H1 (cell line): ENCODE measurements at regions not wholly inside any gene's neighbourhood (a gene's known extent, or its start where the extent isn't known, plus 50 kb on each side); places are given as distances from the start of the nearest gene placed in this dataset.

ENCODE experiments used
- CTCF ChIA-PET: fragments of 300-600 bp; sonication (Branson Sonifier 250); formaldehyde crosslinking; loops from one replicate; lab custom pipeline; 2021; ENCODE audit not compliant: partially characterized antibody; lab: Charles Lee
- POLR2A ChIA-PET: fragments of 300-600 bp; sonication (Branson Sonifier 250); formaldehyde crosslinking; loops from one replicate; lab custom pipeline; 2021; ENCODE audit warnings: inconsistent platforms; ENCODE audit not compliant: partially characterized antibody; lab: Charles Lee
- DNase-seq, 2 experiments: peaks; one replicate each; pipeline versions ENCODE4 v3.0.0 to v3.0.0-alpha.2; 2010 to 2022; ENCODE audit warnings: low spot score in 2 of 2, low read depth in 1 of 2, mixed read lengths in 1 of 2
- FAIRE-seq: peaks from 2 replicates; lab custom pipeline; 2011; peaks lifted over from hg19 to GRCh38; lab: Jason Lieb, UNC
- H2AFZ ChIP-seq: 2 replicates; pipeline ENCODE4 v1.8.1; 2012; ENCODE audit warnings: low read length, inconsistent platforms
- H2AK5ac ChIP-seq: 2 replicates; pipeline ENCODE4 v1.6.1; 2013; ENCODE audit warnings: low read depth, low read length
- H2BK120ac ChIP-seq: replicated peaks from 2 replicates; pipeline ENCODE3; 2013; ENCODE audit warnings: low read depth, low read length, inconsistent platforms
- H2BK12ac ChIP-seq: 2 replicates; pipeline ENCODE4 v1.6.1; 2013; ENCODE audit warnings: low read depth, low read length
- H2BK15ac ChIP-seq: 2 replicates; pipeline ENCODE4 v1.6.1; 2013; ENCODE audit warnings: low read length
- H2BK20ac ChIP-seq: 2 replicates; pipeline ENCODE4 v1.6.1; 2013; ENCODE audit warnings: low read length
- H2BK5ac ChIP-seq: 2 replicates; pipeline ENCODE4 v1.6.1; 2013; ENCODE audit warnings: low read depth, low read length
- H3K14ac ChIP-seq: 2 replicates; pipeline ENCODE4 v1.6.1; 2013; ENCODE audit warnings: inconsistent platforms; ENCODE audit not compliant: insufficient read length
- H3K18ac ChIP-seq: 2 replicates; pipeline ENCODE4 v1.6.1; 2013; ENCODE audit warnings: low read length; ENCODE audit errors: extremely low read depth
- H3K23ac ChIP-seq: 2 replicates; pipeline ENCODE4 v1.6.1; 2013; ENCODE audit warnings: inconsistent platforms; ENCODE audit not compliant: insufficient read length
- H3K23me2 ChIP-seq: 2 replicates; pipeline ENCODE4 v1.6.1; 2013; ENCODE audit warnings: low read depth, low read length
- H3K27ac ChIP-seq: 2 replicates; pipeline ENCODE4 v1.6.1; 2011; ENCODE audit warnings: low read depth, low read length, inconsistent platforms
- H3K27me3 ChIP-seq, 4 experiments: replicated peaks in 1 of 4; 1 replicate in 1 of 4; 2 replicates in 3 of 4; pipeline versions ENCODE4 v1.6.1 to v1.8.1; 2011 to 2013; ENCODE audit warnings: low read length in 3 of 4, mild to moderate bottlenecking in 3 of 4, inconsistent platforms in 2 of 4, mixed read lengths in 2 of 4, moderate library complexity in 1 of 4; ENCODE audit not compliant: control insufficient read depth in 3 of 4, insufficient read depth in 3 of 4; ENCODE audit errors: extremely low read depth in 1 of 4
- H3K36me3 ChIP-seq, 4 experiments: 2 replicates each; pipeline versions ENCODE4 v1.6.1 to v1.8.1; 2011 to 2013; ENCODE audit warnings: mild to moderate bottlenecking in 4 of 4, low read length in 3 of 4, moderate library complexity in 2 of 4, control low read depth in 1 of 4, inconsistent platforms in 1 of 4; ENCODE audit not compliant: insufficient read depth in 4 of 4, control insufficient read depth in 2 of 4
- H3K4ac ChIP-seq: replicated peaks from 2 replicates; pipeline ENCODE3; 2013; ENCODE audit warnings: low read length, low read depth, mixed read lengths, inconsistent platforms; ENCODE audit not compliant: insufficient read length
- H3K4me1 ChIP-seq, 4 experiments: replicated peaks in 1 of 4; 1 replicate in 1 of 4; 2 replicates in 3 of 4; pipeline versions ENCODE4 v1.6.1 to v1.8.1; 2011 to 2013; ENCODE audit warnings: low read length in 3 of 4, inconsistent platforms in 2 of 4, mixed read lengths in 1 of 4; ENCODE audit not compliant: insufficient read depth in 4 of 4, control insufficient read depth in 3 of 4
- H3K4me2 ChIP-seq, 2 experiments: 2 replicates each; pipeline versions ENCODE4 v1.6.1 to v1.8.1; 2011 to 2013; ENCODE audit warnings: low read depth in 2 of 2, low read length in 2 of 2, control low read depth in 1 of 2, inconsistent platforms in 1 of 2, mild to moderate bottlenecking in 1 of 2; ENCODE audit not compliant: insufficient read depth in 1 of 2
- H3K4me3 ChIP-seq, 4 experiments: fragments of 200-600, 300-600 bp in 1 of 4; sonication (generic), shearing (Covaris generic), sonication (Bioruptor Twin) in 1 of 4; 2 replicates each; pipeline versions ENCODE4 v1.5.1 to v1.8.1; 2011 to 2016; ENCODE audit warnings: low read length in 4 of 4, low read depth in 3 of 4, control low read depth in 2 of 4, inconsistent platforms in 2 of 4, mild to moderate bottlenecking in 2 of 4, mixed read lengths in 1 of 4, moderate library complexity in 1 of 4; ENCODE audit not compliant: insufficient read depth in 2 of 4; ENCODE audit errors: extremely low read depth in 1 of 4
- H3K56ac ChIP-seq: replicated peaks from 2 replicates; pipeline ENCODE3; 2013; ENCODE audit warnings: low read depth, mild to moderate bottlenecking, mixed read lengths, low read length, inconsistent platforms; ENCODE audit not compliant: insufficient read length
- H3K79me1 ChIP-seq: 2 replicates; pipeline ENCODE4 v1.6.1; 2013; ENCODE audit warnings: low read depth, low read length, control low read depth
- H3K79me2 ChIP-seq, 2 experiments: 2 replicates each; pipeline versions ENCODE4 v1.6.1 to v1.8.1; 2012 to 2013; ENCODE audit warnings: low read length in 2 of 2, mild to moderate bottlenecking in 2 of 2, inconsistent platforms in 1 of 2; ENCODE audit not compliant: insufficient read depth in 2 of 2, control insufficient read depth in 1 of 2
- H3K9ac ChIP-seq, 4 experiments: replicated peaks in 1 of 4; 1 replicate in 1 of 4; 2 replicates in 3 of 4; pipeline versions ENCODE4 v1.6.1 to v1.8.1; 2011 to 2013; ENCODE audit warnings: low read depth in 3 of 4, low read length in 3 of 4, control low read depth in 2 of 4, mild to moderate bottlenecking in 2 of 4, moderate library complexity in 2 of 4, inconsistent platforms in 1 of 4; ENCODE audit errors: extremely low read depth in 1 of 4
- H3K9me3 ChIP-seq, 2 experiments: 2 replicates each; pipeline versions ENCODE4 v1.6.1 to v1.8.1; 2012 to 2013; ENCODE audit warnings: mild to moderate bottlenecking in 2 of 2, moderate library complexity in 2 of 2, control low read depth in 1 of 2, inconsistent platforms in 1 of 2, low read depth in 1 of 2, low read length in 1 of 2, mixed read lengths in 1 of 2; ENCODE audit not compliant: insufficient read depth in 2 of 2
- H4K20me1 ChIP-seq, 2 experiments: replicated peaks in 1 of 2; 2 replicates each; pipeline versions ENCODE3 to v1.8.1; 2011 to 2013; ENCODE audit warnings: inconsistent platforms in 2 of 2, low read length in 2 of 2, mild to moderate bottlenecking in 1 of 2; ENCODE audit not compliant: insufficient read depth in 2 of 2, control insufficient read depth in 1 of 2
- H4K5ac ChIP-seq: 2 replicates; pipeline ENCODE4 v1.6.1; 2013; ENCODE audit warnings: low read length, low read depth, mixed read lengths, inconsistent platforms; ENCODE audit not compliant: insufficient read length
- H4K8ac ChIP-seq: 2 replicates; pipeline ENCODE4 v1.8.0; 2013; ENCODE audit warnings: mild to moderate bottlenecking, moderate library complexity, low read length, inconsistent platforms; ENCODE audit not compliant: insufficient read depth; ENCODE audit errors: extremely low read depth
- H4K91ac ChIP-seq: replicated peaks from 2 replicates; pipeline ENCODE3; 2013; ENCODE audit warnings: low read length, mixed read lengths, inconsistent platforms; ENCODE audit not compliant: insufficient read length
- BRCA1 ChIP-seq: IDR thresholded peaks from 2 replicates; pipeline ENCODE4 v1.6.1; 2012; ENCODE audit warnings: low read depth, low read length, improper control_type of control experiment
- CEBPB ChIP-seq: IDR thresholded peaks from 2 replicates; pipeline ENCODE4 v1.6.1; 2012; ENCODE audit warnings: low read depth, low read length
- GTF2F1 ChIP-seq: IDR thresholded peaks from 2 replicates; pipeline ENCODE4 v1.6.1; 2012; ENCODE audit warnings: low read depth, low read length, improper control_type of control experiment, borderline replicate concordance
- HDAC2 ChIP-seq, 2 experiments: fragments of 300-600 bp in 1 of 2; sonication (generic) in 1 of 2; IDR thresholded peaks; 2 replicates each; pipeline ENCODE4 v1.6.1; 2011 to 2012; ENCODE audit warnings: low read depth in 2 of 2, low read length in 2 of 2, mild to moderate bottlenecking in 2 of 2, moderate library complexity in 2 of 2, borderline replicate concordance in 1 of 2, inconsistent platforms in 1 of 2
- JUND ChIP-seq: IDR thresholded peaks from 2 replicates; pipeline ENCODE4 v1.6.1; 2011; ENCODE audit warnings: mild to moderate bottlenecking, improper control_type of control experiment, low read length
- KDM1A ChIP-seq: fragments of 200-600, 300-600 bp; sonication (generic); IDR thresholded peaks from 2 replicates; pipeline ENCODE4 v1.7.1; 2016; ENCODE audit warnings: mild to moderate bottlenecking, low read length, borderline replicate concordance
- POU5F1 ChIP-seq: IDR thresholded peaks from 2 replicates; pipeline ENCODE4 v1.6.1; 2011; ENCODE audit warnings: low read depth, mild to moderate bottlenecking, low read length, moderate library complexity
- RXRA ChIP-seq: IDR thresholded peaks from 2 replicates; pipeline ENCODE4 v1.6.1; 2011; ENCODE audit warnings: low read depth, mild to moderate bottlenecking, low read length, moderate library complexity; ENCODE audit not compliant: insufficient read depth
- SP2 ChIP-seq: IDR thresholded peaks from 2 replicates; pipeline ENCODE4 v1.6.1; 2012; ENCODE audit warnings: mild to moderate bottlenecking, low read length, inconsistent platforms
- SUZ12 ChIP-seq: fragments of 200-600 bp; sonication (generic); IDR thresholded peaks from 2 replicates; pipeline ENCODE4 v1.6.1; 2012; ENCODE audit warnings: mild to moderate bottlenecking, inconsistent platforms, low read length, moderate library complexity, mixed read lengths
- WGBS, 2 experiments: shearing (Covaris generic) in 1 of 2; methylation state at CpG; one replicate each; pipeline versions ENCODE4 v1.1.6 to v1.1.7; 2013 to 2015; ENCODE audit warnings: low lambda C conversion rate in 2 of 2, mixed read lengths in 2 of 2, inconsistent platforms in 1 of 2, low coverage in 1 of 2, missing lambda C conversion rate in 1 of 2; ENCODE audit not compliant: insufficient replicate concordance in 2 of 2, insufficient coverage in 1 of 2, insufficient read length in 1 of 2; ENCODE audit errors: extremely low coverage in 1 of 2, missing lambda C conversion rate in 1 of 2; 5-methylcytosine and 5-hydroxymethylcytosine counted together

- Histone ChIP-seq H3K79me1 (no peaks in the 10 kb centered on the region), H3K9me3 (no peaks in the 10 kb centered on the region; a peak in 1 of 4 replicates), H3K9ac (no peak overlapping the region), H3K56ac (no peak overlapping the region), H2BK20ac (no peak overlapping the region), H3K4ac (no peak overlapping the region), H2AK5ac (no peak overlapping the region), H3K4me3 (no peak overlapping the region), H4K20me1 (no peaks in the 10 kb centered on the region), H2BK5ac (no peak overlapping the region), H3K4me1 (no peaks in the 10 kb centered on the region), H3K79me2 (no peaks in the 10 kb centered on the region), H3K36me3 (peaks cover 0 to 3% (median 0%) of the 10 kb centered on the region in 4 experiments; a peak in 1 of 8 replicates), H3K27ac (no peak overlapping the region), H3K4me2 (no peak overlapping the region), H2BK15ac (no peak overlapping the region), H4K91ac (no peak overlapping the region), H2BK12ac (no peak overlapping the region), H2AFZ (no peak overlapping the region), H4K5ac (no peak overlapping the region), H4K8ac (no peak overlapping the region), H3K27me3 (no peaks in the 10 kb centered on the region), H3K14ac (no peak overlapping the region), H3K23ac (no peak overlapping the region), H3K18ac (no peak overlapping the region), H2BK120ac (no peak overlapping the region), H3K23me2 (peaks cover 3% of the 10 kb centered on the region; the same call in 1 of the 2 replicates)
- WGBS, 2 experiments = 88% methylated on average over 5 of the region's 5 CpGs; no CpG with 5 or more reads in 1 of the 2 experiments
- CTCF ChIA-PET = no interaction called here
- DNase-seq = no peak
- POLR2A ChIA-PET = no interaction called here
- FAIRE-seq = no peak
- TF ChIP-seq HDAC2 (IDR thresholded peaks at IDR 0.05; ENCODE audit: borderline replicate concordance in 1 of 2, low read depth in 2 of 2, low read length in 2 of 2) (no peak), RXRA (no peak), GTF2F1 (no peak), POU5F1 (no peak), SUZ12 (no peak), BRCA1 (no peak), CEBPB (no peak), SP2 (no peak), JUND (no peak), KDM1A (no peak)
These were observed 136.6 kb upstream of the TNC start for GRCh38 chr9:115254287-115255180.
